Adipocyte (in vitro differentiated cells): ENCODE measurements at regions not wholly inside any gene's neighbourhood (a gene's known extent, or its start where the extent isn't known, plus 50 kb on each side); places are given as distances from the start of the nearest gene placed in this dataset.

ENCODE experiments used
- DNase-seq: peaks from one replicate; pipeline ENCODE4 v3.0.0-alpha.2; 2015; ENCODE audit warnings: low read depth
- H3K27me3 ChIP-seq: replicated peaks from 2 replicates; pipeline ENCODE4 v1.7.0; 2013; ENCODE audit warnings: mild to moderate bottlenecking, low read length, moderate library complexity; ENCODE audit not compliant: control insufficient read depth, insufficient read depth
- H3K36me3 ChIP-seq: 2 replicates; pipeline ENCODE4 v1.7.0; 2013; ENCODE audit warnings: low read length, mild to moderate bottlenecking, moderate library complexity; ENCODE audit not compliant: control insufficient read depth, insufficient read depth, severe bottlenecking
- H3K4me1 ChIP-seq: 2 replicates; pipeline ENCODE4 v1.7.0; 2013; ENCODE audit warnings: mild to moderate bottlenecking, low read length, moderate library complexity; ENCODE audit not compliant: control insufficient read depth, insufficient read depth
- H3K4me3 ChIP-seq: 2 replicates; pipeline ENCODE4 v1.7.0; 2013; ENCODE audit warnings: mild to moderate bottlenecking, low read length, moderate library complexity
- H3K9ac ChIP-seq: 2 replicates; pipeline ENCODE4 v1.7.0; 2013; ENCODE audit warnings: mild to moderate bottlenecking, low read length, moderate library complexity
- H3K9me3 ChIP-seq: 2 replicates; pipeline ENCODE4 v1.7.0; 2013; ENCODE audit warnings: mild to moderate bottlenecking, low read length, moderate library complexity; ENCODE audit not compliant: control insufficient read depth

GRCh38 chr2:8259106-8259840, 422.6 kb upstream of the ID2 start:
- Histone ChIP-seq H3K9me3 (no peaks in the 10 kb centered on the region), H3K4me1 (peaks cover 5% of the 10 kb centered on the region), H3K4me3 (no peak overlapping the region), H3K9ac (no peak overlapping the region), H3K36me3 (no peaks in the 10 kb centered on the region), H3K27me3 (no peaks in the 10 kb centered on the region)
- no peak for DNase-seq

GRCh38 chr2:8259841-8260178, 422.0 kb upstream of the ID2 start:
- no peaks in the 10 kb centered on the region for H3K27me3 ChIP-seq
- no peak overlapping the region for H3K4me3 ChIP-seq
- H3K36me3 ChIP-seq, result no peaks in the 10 kb centered on the region
- DNase-seq, result no peak
- peaks cover 5% of the 10 kb centered on the region for H3K4me1 ChIP-seq
- H3K9ac ChIP-seq, result no peak overlapping the region
- H3K9me3 ChIP-seq, result no peaks in the 10 kb centered on the region

GRCh38 chr2:8260213-8260612, 421.6 kb upstream of the ID2 start:
- Histone ChIP-seq H3K36me3 (no peaks in the 10 kb centered on the region), H3K9me3 (no peaks in the 10 kb centered on the region), H3K4me3 (no peak overlapping the region), H3K4me1 (peaks cover 5% of the 10 kb centered on the region), H3K27me3 (no peaks in the 10 kb centered on the region), H3K9ac (no peak overlapping the region)
- no peak for DNase-seq

- no peak overlapping the region for H3K4me3 ChIP-seq
- no peak for DNase-seq
- no peak overlapping the region for H3K9ac ChIP-seq
- peaks cover 18% of the 10 kb centered on the region for H3K4me1 ChIP-seq
- H3K9me3 ChIP-seq, result no peaks in the 10 kb centered on the region
- no peaks in the 10 kb centered on the region for H3K27me3 ChIP-seq
- no peaks in the 10 kb centered on the region for H3K36me3 ChIP-seq
Measured at GRCh38 chr2:8263901-8264300, 418.0 kb upstream of the ID2 start.

GRCh38 chr2:8264981-8265380, 416.9 kb upstream of the ID2 start:
- Histone ChIP-seq H3K27me3 (no peaks in the 10 kb centered on the region), H3K4me3 (no peak overlapping the region)

GRCh38 chr2:8265476-8266226, 416.2 kb upstream of the ID2 start:
- Histone ChIP-seq H3K9me3 (no peaks in the 10 kb centered on the region), H3K9ac (no peak overlapping the region), H3K36me3 (no peaks in the 10 kb centered on the region), H3K27me3 (no peaks in the 10 kb centered on the region), H3K4me3 (no peak overlapping the region), H3K4me1 (peaks cover 18% of the 10 kb centered on the region)
- DNase-seq, result no peak

More at GRCh38 chr2:8264981-8265380, 416.9 kb upstream of the ID2 start:
- no peak for DNase-seq
- peaks cover 18% of the 10 kb centered on the region for H3K4me1 ChIP-seq
- no peak overlapping the region for H3K9ac ChIP-seq
- H3K9me3 ChIP-seq, result no peaks in the 10 kb centered on the region
- no peaks in the 10 kb centered on the region for H3K36me3 ChIP-seq

- no peaks in the 10 kb centered on the region for H3K9me3 ChIP-seq
- H3K27me3 ChIP-seq, result no peaks in the 10 kb centered on the region
- no peak overlapping the region for H3K9ac ChIP-seq
- peaks cover 18% of the 10 kb centered on the region for H3K4me1 ChIP-seq
- no peak for DNase-seq
- H3K36me3 ChIP-seq, result no peaks in the 10 kb centered on the region
- no peak overlapping the region for H3K4me3 ChIP-seq
Measured at GRCh38 chr2:8266563-8266962, 415.3 kb upstream of the ID2 start.

- DNase-seq, result no peak
- Histone ChIP-seq H3K9ac (no peak overlapping the region), H3K4me3 (no peak overlapping the region), H3K36me3 (no peaks in the 10 kb centered on the region), H3K27me3 (no peaks in the 10 kb centered on the region), H3K9me3 (no peaks in the 10 kb centered on the region), H3K4me1 (peaks cover 18% of the 10 kb centered on the region)
Measured at GRCh38 chr2:8267048-8267447, 414.8 kb upstream of the ID2 start.

- Histone ChIP-seq H3K4me1 (peaks cover 18% of the 10 kb centered on the region), H3K9ac (no peak overlapping the region), H3K36me3 (no peaks in the 10 kb centered on the region), H3K9me3 (no peaks in the 10 kb centered on the region), H3K27me3 (no peaks in the 10 kb centered on the region), H3K4me3 (no peak overlapping the region)
- no peak for DNase-seq
Measured at GRCh38 chr2:8267721-8268120, 414.1 kb upstream of the ID2 start.

- Histone ChIP-seq H3K36me3 (no peaks in the 10 kb centered on the region), H3K9me3 (no peaks in the 10 kb centered on the region), H3K4me1 (peaks cover 18% of the 10 kb centered on the region), H3K4me3 (peak overlapping the region; percentile 11), H3K27me3 (no peaks in the 10 kb centered on the region), H3K9ac (no peak overlapping the region)
- peak; percentile 37 for DNase-seq
Measured at GRCh38 chr2:8268172-8268783, 413.6 kb upstream of the ID2 start.

- Histone ChIP-seq H3K36me3 (no peaks in the 10 kb centered on the region), H3K9me3 (peaks cover 10% of the 10 kb centered on the region), H3K27me3 (no peaks in the 10 kb centered on the region), H3K9ac (no peak overlapping the region), H3K4me1 (peaks cover 18% of the 10 kb centered on the region), H3K4me3 (no peak overlapping the region)
- DNase-seq, result no peak
Measured at GRCh38 chr2:8270699-8271098, 411.2 kb upstream of the ID2 start.
